ENCODE measurements at regions not wholly inside any gene's neighbourhood (a gene's known extent, or its start where the extent isn't known, plus 50 kb on each side); places are given as distances from the start of the nearest gene placed in this dataset.

DNA sequence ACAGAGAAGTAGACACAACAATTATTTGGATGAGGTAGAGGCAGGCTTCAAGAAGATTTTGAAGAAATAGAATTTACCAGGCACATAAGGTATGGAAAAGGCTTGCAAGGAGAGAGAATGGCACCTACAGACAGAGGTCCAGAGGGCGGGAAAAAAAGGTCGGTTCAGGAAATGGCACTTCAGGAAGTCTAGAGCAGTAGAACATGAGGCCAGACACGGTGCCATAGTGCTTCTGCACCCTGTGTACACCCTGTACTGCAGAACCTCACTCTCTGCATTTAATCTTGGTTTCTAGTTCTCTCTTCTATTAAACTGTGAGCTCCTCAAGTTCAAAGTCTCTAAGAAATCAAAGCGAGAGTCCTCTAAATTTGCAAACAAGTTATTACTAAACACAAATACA lies 113.4 kb upstream of the C2CD4B start:
- no peak for TF ChIP-seq POLR2A (IDR thresholded peaks at IDR 0.05)
- TF ChIP-seq, protein P1, sequence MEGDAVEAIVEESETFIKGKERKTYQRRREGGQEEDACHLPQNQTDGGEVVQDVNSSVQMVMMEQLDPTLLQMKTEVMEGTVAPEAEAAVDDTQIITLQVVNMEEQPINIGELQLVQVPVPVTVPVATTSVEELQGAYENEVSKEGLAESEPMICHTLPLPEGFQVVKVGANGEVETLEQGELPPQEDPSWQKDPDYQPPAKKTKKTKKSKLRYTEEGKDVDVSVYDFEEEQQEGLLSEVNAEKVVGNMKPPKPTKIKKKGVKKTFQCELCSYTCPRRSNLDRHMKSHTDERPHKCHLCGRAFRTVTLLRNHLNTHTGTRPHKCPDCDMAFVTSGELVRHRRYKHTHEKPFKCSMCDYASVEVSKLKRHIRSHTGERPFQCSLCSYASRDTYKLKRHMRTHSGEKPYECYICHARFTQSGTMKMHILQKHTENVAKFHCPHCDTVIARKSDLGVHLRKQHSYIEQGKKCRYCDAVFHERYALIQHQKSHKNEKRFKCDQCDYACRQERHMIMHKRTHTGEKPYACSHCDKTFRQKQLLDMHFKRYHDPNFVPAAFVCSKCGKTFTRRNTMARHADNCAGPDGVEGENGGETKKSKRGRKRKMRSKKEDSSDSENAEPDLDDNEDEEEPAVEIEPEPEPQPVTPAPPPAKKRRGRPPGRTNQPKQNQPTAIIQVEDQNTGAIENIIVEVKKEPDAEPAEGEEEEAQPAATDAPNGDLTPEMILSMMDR (IDR thresholded peaks at IDR 0.05), result no peak
